ENCODE measurements at regions not wholly inside any gene's neighbourhood (a gene's known extent, or its start where the extent isn't known, plus 50 kb on each side); places are given as distances from the start of the nearest gene placed in this dataset.

DNA sequence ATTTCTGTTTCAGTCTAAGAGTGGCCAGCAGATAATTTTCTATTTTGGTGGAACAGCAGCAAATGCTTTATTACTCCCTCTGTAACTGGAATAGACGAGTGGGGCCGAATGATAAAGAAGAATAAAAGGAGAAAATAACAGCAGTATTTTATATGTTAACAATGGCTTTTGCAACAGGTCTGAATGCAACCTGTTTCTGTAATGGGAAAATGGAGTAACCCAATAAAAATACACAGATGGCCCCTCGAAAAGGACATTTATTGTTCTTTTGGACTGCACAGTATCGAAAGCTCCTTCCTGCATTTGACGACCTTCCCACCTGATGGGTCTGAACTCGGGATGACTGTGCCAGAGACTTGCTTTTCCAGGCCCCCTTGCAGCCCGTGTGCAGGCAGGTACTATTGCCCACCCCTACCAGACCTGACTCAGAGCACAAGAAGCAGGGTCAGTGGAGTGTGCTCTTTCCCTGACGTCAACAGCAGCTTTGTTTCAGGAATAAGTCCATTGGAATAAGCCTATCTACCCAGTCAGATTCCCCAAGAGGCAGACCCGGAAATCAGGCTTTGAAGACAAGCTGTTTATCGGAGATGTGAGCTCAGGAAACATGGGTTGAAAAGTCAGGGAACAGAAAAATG, 306.5 kb upstream of the NEBL start:
- DNase-seq (ENCODE audit: low read depth) = no peak
- H3K4me3 ChIP-seq (ENCODE audit: low read depth, low read length) = no peak overlapping the region
- no peak for TF ChIP-seq CTCF (IDR thresholded peaks at IDR 0.05; ENCODE audit: control insufficient read depth, extremely low read depth, insufficient read depth)

DNA sequence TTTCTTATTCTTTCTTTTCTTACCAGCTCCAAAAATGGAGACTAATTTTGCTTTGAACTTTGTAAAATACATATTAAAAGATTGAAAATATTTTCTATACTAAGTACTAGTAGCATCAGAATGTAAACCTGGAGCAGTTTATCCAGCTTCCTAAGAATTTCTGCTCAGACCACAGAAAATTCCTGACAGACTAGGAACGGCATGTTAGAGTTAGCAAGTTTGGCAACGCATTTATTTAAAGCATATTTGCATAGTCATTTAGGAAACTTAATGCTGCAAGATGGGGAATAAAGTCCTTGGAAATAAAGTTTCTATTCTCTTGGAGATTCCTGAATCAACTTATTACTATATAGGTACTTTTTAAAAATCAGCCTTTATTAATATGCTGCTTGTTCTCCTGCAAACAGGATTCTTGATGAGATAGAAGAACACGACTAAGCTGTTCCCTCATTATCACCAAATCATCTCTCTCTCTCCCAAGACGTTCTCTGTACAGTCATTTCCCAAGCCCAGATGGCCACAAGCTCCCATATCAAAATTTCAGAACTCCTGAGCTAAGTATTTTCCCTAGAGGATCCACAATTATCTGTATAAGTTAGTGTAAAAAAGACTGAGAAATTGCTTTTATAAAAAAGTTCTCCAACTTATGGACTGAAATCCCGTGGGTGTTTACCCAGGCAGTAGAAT, 305.8 kb upstream of the NEBL start:
- TF ChIP-seq CTCF (IDR thresholded peaks at IDR 0.05; ENCODE audit: control insufficient read depth, extremely low read depth, insufficient read depth) = no peak
- no peak for DNase-seq (ENCODE audit: low read depth)
- no peak overlapping the region for H3K4me3 ChIP-seq (ENCODE audit: low read depth, low read length)

DNA sequence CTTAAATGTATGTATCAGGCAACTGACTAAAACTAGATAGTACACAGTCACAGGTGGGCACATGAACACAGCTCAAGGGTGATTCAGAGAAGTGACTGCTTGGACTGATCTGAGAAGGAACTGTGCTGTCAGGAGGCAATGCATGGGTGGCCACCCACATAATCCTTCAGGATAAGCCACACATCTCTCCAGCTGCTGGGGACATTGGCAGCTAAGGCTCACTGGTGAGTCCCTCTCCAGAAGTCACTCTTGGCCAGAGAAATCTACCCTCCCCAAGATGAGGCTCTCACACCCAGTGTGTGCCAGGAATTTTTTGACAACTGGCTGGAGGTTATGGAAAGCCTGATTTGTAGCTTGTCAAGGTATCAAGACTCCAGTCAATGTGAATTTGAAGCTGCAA, 302.4 kb upstream of the NEBL start:
- no peak overlapping the region for H3K4me3 ChIP-seq (ENCODE audit: low read depth, low read length)
- TF ChIP-seq CTCF (IDR thresholded peaks at IDR 0.05; ENCODE audit: control insufficient read depth, extremely low read depth, insufficient read depth) = no peak
- no peak for DNase-seq (ENCODE audit: low read depth)

GRCh38 chr10:21197838-21198237, 300.7 kb upstream of the NEBL start:
- DNase-seq (ENCODE audit: low read depth) = no peak
- TF ChIP-seq CTCF (IDR thresholded peaks at IDR 0.05; ENCODE audit: control insufficient read depth, extremely low read depth, insufficient read depth) = no peak
- H3K4me3 ChIP-seq (ENCODE audit: low read depth, low read length) = no peak overlapping the region

GRCh38 chr10:21196822-21197395, 299.8 kb upstream of the NEBL start:
- H3K4me3 ChIP-seq (ENCODE audit: low read depth, low read length) = no peak overlapping the region
- DNase-seq (ENCODE audit: low read depth) = no peak
- TF ChIP-seq CTCF (IDR thresholded peaks at IDR 0.05; ENCODE audit: control insufficient read depth, extremely low read depth, insufficient read depth) = no peak

DNA sequence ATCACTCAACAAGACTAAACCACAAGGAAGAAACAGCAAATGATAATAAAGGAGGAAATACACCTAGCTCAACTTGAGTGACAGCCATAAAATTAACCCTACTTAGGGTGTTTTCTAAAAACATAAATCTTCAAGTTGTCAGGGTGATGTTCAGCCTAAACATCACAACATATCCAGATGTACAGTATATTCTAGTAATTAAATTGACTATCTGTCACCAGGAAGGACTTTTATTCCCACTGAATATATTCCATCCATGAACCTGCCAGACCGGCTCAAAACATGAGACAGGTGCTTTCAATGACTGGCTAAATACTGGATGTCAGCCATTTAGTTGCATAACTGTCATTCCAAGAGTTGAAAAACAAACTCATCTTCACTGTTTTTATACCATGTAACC, 298.1 kb upstream of the NEBL start:
- no peak overlapping the region for H3K4me3 ChIP-seq (ENCODE audit: low read depth, low read length)
- peak; percentile 96 for DNase-seq (ENCODE audit: low read depth)
- no peak for TF ChIP-seq CTCF (IDR thresholded peaks at IDR 0.05; ENCODE audit: control insufficient read depth, extremely low read depth, insufficient read depth)
